WERI-Rb-1 (cell line): ENCODE measurements at regions not wholly inside any gene's neighbourhood (a gene's known extent, or its start where the extent isn't known, plus 50 kb on each side); places are given as distances from the start of the nearest gene placed in this dataset.

Experiments used
- DNase-seq: peaks from one replicate; pipeline ENCODE4 v3.0.0-alpha.2; 2020
- H3K27ac ChIP-seq: fragments of 250-450 bp; sonication (Bioruptor Pico); 2 replicates; pipeline ENCODE4 v1.5.1; 2020; ENCODE audit warnings: mild to moderate bottlenecking, moderate library complexity
- H3K27me3 ChIP-seq: fragments of 250-450 bp; sonication (Bioruptor Pico); 2 replicates; pipeline ENCODE4 v1.5.1; 2021; ENCODE audit warnings: mild to moderate bottlenecking, low read depth, moderate library complexity; ENCODE audit not compliant: insufficient read depth, severe bottlenecking
- H3K36me3 ChIP-seq: fragments of 250-450 bp; sonication (Bioruptor Pico); 2 replicates; pipeline ENCODE4 v1.5.1; 2020; ENCODE audit warnings: mild to moderate bottlenecking, moderate library complexity
- H3K4me3 ChIP-seq: 2 replicates; pipeline ENCODE4 v1.5.1; 2011; ENCODE audit warnings: low read depth, mild to moderate bottlenecking, control low read depth, low read length
- H3K9me3 ChIP-seq: fragments of 250-450 bp; sonication (Bioruptor Pico); 2 replicates; pipeline ENCODE4 v1.5.1; 2021; ENCODE audit warnings: mild to moderate bottlenecking, moderate library complexity; ENCODE audit not compliant: severe bottlenecking
- TF ChIP-seq, protein P1 (sequence below): IDR thresholded peaks from 2 replicates; pipeline ENCODE4 v1.5.1; 2011; ENCODE audit warnings: low read depth, mild to moderate bottlenecking, control low read depth, inconsistent platforms, low read length

- no peak for DNase-seq
- no peaks in the 10 kb centered on the region for H3K36me3 ChIP-seq
- TF ChIP-seq, protein P1, sequence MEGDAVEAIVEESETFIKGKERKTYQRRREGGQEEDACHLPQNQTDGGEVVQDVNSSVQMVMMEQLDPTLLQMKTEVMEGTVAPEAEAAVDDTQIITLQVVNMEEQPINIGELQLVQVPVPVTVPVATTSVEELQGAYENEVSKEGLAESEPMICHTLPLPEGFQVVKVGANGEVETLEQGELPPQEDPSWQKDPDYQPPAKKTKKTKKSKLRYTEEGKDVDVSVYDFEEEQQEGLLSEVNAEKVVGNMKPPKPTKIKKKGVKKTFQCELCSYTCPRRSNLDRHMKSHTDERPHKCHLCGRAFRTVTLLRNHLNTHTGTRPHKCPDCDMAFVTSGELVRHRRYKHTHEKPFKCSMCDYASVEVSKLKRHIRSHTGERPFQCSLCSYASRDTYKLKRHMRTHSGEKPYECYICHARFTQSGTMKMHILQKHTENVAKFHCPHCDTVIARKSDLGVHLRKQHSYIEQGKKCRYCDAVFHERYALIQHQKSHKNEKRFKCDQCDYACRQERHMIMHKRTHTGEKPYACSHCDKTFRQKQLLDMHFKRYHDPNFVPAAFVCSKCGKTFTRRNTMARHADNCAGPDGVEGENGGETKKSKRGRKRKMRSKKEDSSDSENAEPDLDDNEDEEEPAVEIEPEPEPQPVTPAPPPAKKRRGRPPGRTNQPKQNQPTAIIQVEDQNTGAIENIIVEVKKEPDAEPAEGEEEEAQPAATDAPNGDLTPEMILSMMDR = no peak
- H3K4me3 ChIP-seq = no peak overlapping the region
- no peaks in the 10 kb centered on the region for H3K9me3 ChIP-seq
- peaks cover 57% of the 10 kb centered on the region for H3K27me3 ChIP-seq
- no peak overlapping the region for H3K27ac ChIP-seq
Observed at GRCh38 chr5:33153372-33153771, 287.4 kb upstream of the TARS1 start.

DNA sequence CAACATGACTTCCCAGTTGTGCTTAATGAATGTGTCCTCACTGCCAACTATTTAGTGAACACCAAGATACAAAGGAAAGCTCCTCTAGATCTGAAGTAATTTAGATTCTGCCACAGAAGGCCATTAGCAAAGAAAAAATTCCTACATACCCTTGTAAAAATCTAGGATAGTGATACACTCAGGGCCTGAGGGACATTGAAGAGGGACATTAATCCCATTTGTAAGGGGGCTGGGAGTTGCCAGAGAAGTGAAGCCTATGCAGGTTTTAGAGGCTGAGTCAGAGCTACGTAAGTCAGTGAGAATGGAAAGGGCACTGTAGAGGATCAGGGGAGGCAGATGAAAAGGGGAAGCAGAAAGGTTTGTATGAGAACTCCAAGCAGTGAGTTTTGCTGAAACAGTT, 286.9 kb upstream of the TARS1 start:
- no peaks in the 10 kb centered on the region for H3K36me3 ChIP-seq
- no peak overlapping the region for H3K27ac ChIP-seq
- peaks cover 56% of the 10 kb centered on the region for H3K27me3 ChIP-seq
- no peaks in the 10 kb centered on the region for H3K9me3 ChIP-seq
- no peak overlapping the region for H3K4me3 ChIP-seq
- no peak for DNase-seq
- TF ChIP-seq, protein P1 = no peak

- H3K27me3 ChIP-seq = peaks cover 66% of the 10 kb centered on the region
- no peak overlapping the region for H3K4me3 ChIP-seq
- no peaks in the 10 kb centered on the region for H3K36me3 ChIP-seq
- no peak for DNase-seq
- no peak overlapping the region for H3K27ac ChIP-seq
- H3K9me3 ChIP-seq = no peaks in the 10 kb centered on the region
- TF ChIP-seq, protein P1 = no peak
Observed at GRCh38 chr5:33160871-33161270, 279.9 kb upstream of the TARS1 start.

- Histone ChIP-seq H3K27me3 (peaks cover 63% of the 10 kb centered on the region), H3K4me3 (no peak overlapping the region), H3K27ac (no peak overlapping the region), H3K36me3 (no peaks in the 10 kb centered on the region), H3K9me3 (no peaks in the 10 kb centered on the region)
- no peak for DNase-seq
- TF ChIP-seq, protein P1 = no peak
Observed at GRCh38 chr5:33161421-33161820, 279.3 kb upstream of the TARS1 start.

- H3K27me3 ChIP-seq = peaks cover 62% of the 10 kb centered on the region
- no peak overlapping the region for H3K27ac ChIP-seq
- TF ChIP-seq, protein P1 = no peak
- no peak overlapping the region for H3K4me3 ChIP-seq
- DNase-seq = no peak
- no peaks in the 10 kb centered on the region for H3K9me3 ChIP-seq
- H3K36me3 ChIP-seq = no peaks in the 10 kb centered on the region
Observed at GRCh38 chr5:33162057-33162456, 278.7 kb upstream of the TARS1 start.

DNA sequence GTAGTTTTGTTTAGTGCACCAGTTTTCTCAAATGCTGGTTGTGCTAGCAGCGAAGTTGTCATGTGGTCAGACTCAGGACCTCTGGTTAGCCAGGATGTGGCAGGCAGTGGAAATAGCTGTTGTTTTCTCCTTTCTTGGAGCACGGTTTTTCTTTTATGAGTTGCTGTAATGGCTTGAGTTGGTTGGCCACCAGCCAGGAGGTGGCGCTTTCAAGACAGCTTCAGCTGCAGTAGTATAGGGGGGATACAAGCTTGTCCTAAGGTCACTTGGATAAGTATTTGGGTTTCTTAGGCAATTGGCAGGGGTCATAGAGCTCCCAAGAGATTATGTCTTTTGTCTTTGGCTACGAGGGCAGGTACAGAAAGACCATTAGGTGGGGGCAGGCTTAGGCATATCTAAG, 274.2 kb upstream of the TARS1 start:
- H3K27ac ChIP-seq = no peak overlapping the region
- TF ChIP-seq, protein P1 = 0 out of 2 replicates have a peak, but pooled peaks have one; percentile 16
- H3K4me3 ChIP-seq = no peak overlapping the region
- peaks cover 59% of the 10 kb centered on the region for H3K27me3 ChIP-seq
- H3K9me3 ChIP-seq = peaks cover 3% of the 10 kb centered on the region
- no peaks in the 10 kb centered on the region for H3K36me3 ChIP-seq
- DNase-seq = no peak
